HG02884 (cell line): ENCODE measurements at regions not wholly inside any gene's neighbourhood (a gene's known extent, or its start where the extent isn't known, plus 50 kb on each side); places are given as distances from the start of the nearest gene placed in this dataset.
"Not testable (repeated sequence)": the region's sequence is repeated elsewhere in the genome, so short reads cannot be mapped to it uniquely, and the experiment has no call there.

ENCODE experiments used
- ATAC-seq: cut with Tn5 transposase; IDR thresholded peaks from one replicate; pipeline ENCODE4 v1.9.1; 2021; ENCODE audit warnings: mild to moderate bottlenecking, moderate library complexity; ENCODE audit not compliant: unreplicated experiment

- ATAC-seq, result not testable (repeated sequence)
Observed at GRCh38 chr9:2277133-2277532, 262.0 kb downstream of the SMARCA2 start.

- not testable (repeated sequence) for ATAC-seq
Observed at GRCh38 chr9:2277644-2278043, 262.5 kb downstream of the SMARCA2 start.

- not testable (repeated sequence) for ATAC-seq
Observed at GRCh38 chr9:2279138-2279537, 264.0 kb downstream of the SMARCA2 start.

- no peak for ATAC-seq
Observed at GRCh38 chr9:2281031-2281802, 266.1 kb downstream of the SMARCA2 start.

- no peak for ATAC-seq
Observed at GRCh38 chr9:2281803-2282185, 266.6 kb downstream of the SMARCA2 start.

GRCh38 chr9:2284770-2285169 lies 269.6 kb downstream of the SMARCA2 start:
- no peak for ATAC-seq

- no peak for ATAC-seq
Observed at GRCh38 chr9:2285416-2286332, 270.5 kb downstream of the SMARCA2 start.

- no peak for ATAC-seq
Observed at GRCh38 chr9:2286333-2286705, 271.2 kb downstream of the SMARCA2 start.

- ATAC-seq, result no peak
Observed at GRCh38 chr9:2286825-2287455, 271.8 kb downstream of the SMARCA2 start.

- no peak for ATAC-seq
Observed at GRCh38 chr9:2288309-2288708, 273.2 kb downstream of the SMARCA2 start.

GRCh38 chr9:2289263-2289662 lies 274.1 kb downstream of the SMARCA2 start:
- ATAC-seq, result no peak

- ATAC-seq, result no peak
Observed at GRCh38 chr9:2290382-2290781, 275.2 kb downstream of the SMARCA2 start.

GRCh38 chr9:2291980-2292704 lies 277.0 kb downstream of the SMARCA2 start:
- no peak for ATAC-seq

- ATAC-seq, result no peak
Observed at GRCh38 chr9:2292733-2293132, 277.6 kb downstream of the SMARCA2 start.

GRCh38 chr9:2297771-2298170 lies 282.6 kb downstream of the SMARCA2 start:
- no peak for ATAC-seq

GRCh38 chr9:2298217-2298616 lies 283.1 kb downstream of the SMARCA2 start:
- no peak for ATAC-seq

GRCh38 chr9:2299156-2299842 lies 284.2 kb downstream of the SMARCA2 start:
- no peak for ATAC-seq

GRCh38 chr9:2299843-2300205 lies 284.7 kb downstream of the SMARCA2 start:
- ATAC-seq, result no peak

GRCh38 chr9:2300325-2300724 lies 285.2 kb downstream of the SMARCA2 start:
- ATAC-seq, result no peak

- no peak for ATAC-seq
Observed at GRCh38 chr9:2302606-2303005, 287.5 kb downstream of the SMARCA2 start.
